ENCODE measurements at regions not wholly inside any gene's neighbourhood (a gene's known extent, or its start where the extent isn't known, plus 50 kb on each side); places are given as distances from the start of the nearest gene placed in this dataset.

DNA sequence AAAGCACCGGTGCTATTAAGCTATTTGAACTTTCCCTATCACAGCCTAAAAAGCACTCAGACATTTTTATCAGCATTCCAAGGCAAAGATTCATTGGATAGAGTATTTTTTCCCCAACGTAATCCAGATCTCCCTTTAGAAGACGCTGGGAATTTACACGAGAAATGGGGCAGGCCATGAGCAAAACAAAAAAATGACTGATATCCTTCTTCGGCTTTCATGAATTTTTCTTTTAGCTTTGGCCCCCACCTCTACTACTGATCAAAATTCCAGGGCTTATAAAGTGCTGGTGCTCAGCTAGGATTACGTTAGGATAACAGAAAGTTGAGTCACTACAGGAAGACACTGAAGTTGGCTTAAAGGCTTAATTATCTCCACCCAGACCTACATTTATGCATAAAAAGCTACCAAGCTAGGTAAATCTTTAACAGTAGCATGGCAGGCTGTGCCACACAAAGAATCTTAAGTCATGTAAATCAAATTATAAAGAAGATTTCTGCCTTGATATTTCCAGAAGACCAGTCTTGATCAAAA is 418.5 kb upstream of the BTBD3 start:
- H3K36me3 Mint-ChIP-seq (ENCODE audit: low read depth) = no peaks in the 10 kb centered on the region

DNA sequence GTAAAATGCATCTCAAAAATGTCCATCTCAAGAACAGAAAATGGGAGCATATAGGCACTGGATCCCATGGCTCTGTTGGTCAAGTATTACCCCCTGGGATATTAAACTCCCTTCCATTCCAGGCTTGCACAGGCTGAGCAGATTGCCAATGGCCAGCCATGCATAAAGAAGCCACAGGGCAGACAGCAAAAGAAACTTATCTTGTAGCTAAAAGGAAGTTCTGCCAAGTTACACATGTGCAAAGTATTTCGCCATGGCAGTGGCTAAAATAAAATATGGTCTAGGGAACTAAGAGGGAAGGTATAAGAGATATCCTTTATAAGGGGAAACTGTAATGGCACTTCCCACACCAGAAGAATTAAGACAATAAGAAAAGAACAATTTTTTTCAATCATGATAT is 415.6 kb upstream of the BTBD3 start:
- Mint-ChIP-seq H3K4me3 (no peak overlapping the region), H3K36me3 (ENCODE audit: low read depth) (no peaks in the 10 kb centered on the region), H3K27ac (no peak overlapping the region), H3K27me3 (no peaks in the 10 kb centered on the region), H3K9me3 (peaks cover 9% of the 10 kb centered on the region), H3K4me1 (ENCODE audit: low read depth) (no peaks in the 10 kb centered on the region)
- TF ChIP-seq, protein P1, sequence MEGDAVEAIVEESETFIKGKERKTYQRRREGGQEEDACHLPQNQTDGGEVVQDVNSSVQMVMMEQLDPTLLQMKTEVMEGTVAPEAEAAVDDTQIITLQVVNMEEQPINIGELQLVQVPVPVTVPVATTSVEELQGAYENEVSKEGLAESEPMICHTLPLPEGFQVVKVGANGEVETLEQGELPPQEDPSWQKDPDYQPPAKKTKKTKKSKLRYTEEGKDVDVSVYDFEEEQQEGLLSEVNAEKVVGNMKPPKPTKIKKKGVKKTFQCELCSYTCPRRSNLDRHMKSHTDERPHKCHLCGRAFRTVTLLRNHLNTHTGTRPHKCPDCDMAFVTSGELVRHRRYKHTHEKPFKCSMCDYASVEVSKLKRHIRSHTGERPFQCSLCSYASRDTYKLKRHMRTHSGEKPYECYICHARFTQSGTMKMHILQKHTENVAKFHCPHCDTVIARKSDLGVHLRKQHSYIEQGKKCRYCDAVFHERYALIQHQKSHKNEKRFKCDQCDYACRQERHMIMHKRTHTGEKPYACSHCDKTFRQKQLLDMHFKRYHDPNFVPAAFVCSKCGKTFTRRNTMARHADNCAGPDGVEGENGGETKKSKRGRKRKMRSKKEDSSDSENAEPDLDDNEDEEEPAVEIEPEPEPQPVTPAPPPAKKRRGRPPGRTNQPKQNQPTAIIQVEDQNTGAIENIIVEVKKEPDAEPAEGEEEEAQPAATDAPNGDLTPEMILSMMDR (IDR thresholded peaks at IDR 0.05) = no peak
- ChIA-PET CTCF (no interaction called here), POLR2A (no interaction called here)
- Histone ChIP-seq H3K27ac (ENCODE audit: low read depth in 1 of 2, low read length in 2 of 2) (no peak overlapping the region), H3K4me3 (ENCODE audit: low read length) (no peak overlapping the region), H3K9me3 (ENCODE audit: control insufficient read depth in 1 of 2, insufficient read depth in 1 of 2, low read length in 2 of 2) (peaks cover 0 to 4% of the 10 kb centered on the region in 2 experiments), H3K36me3 (ENCODE audit: insufficient read depth, low read length) (no peaks in the 10 kb centered on the region), H3K4me1 (ENCODE audit: insufficient read depth, low read length) (no peaks in the 10 kb centered on the region), H3K27me3 (ENCODE audit: control insufficient read depth in 1 of 2, insufficient read depth in 2 of 2, low read length in 2 of 2) (no peaks in the 10 kb centered on the region)
- no peak for ATAC-seq (ENCODE audit: poor library complexity)
- DNase-seq = no peak
- intact Hi-C loops (cut with DNase I, micrococcal nuclease) = no loop called here

More for the DNA sequence above, 418.5 kb upstream of the BTBD3 start:
- H3K4me1 ChIP-seq (ENCODE audit: insufficient read depth, low read length) = no peaks in the 10 kb centered on the region
- POLR2A ChIA-PET = no interaction called here
- no peak overlapping the region for H3K4me3 ChIP-seq (ENCODE audit: low read length)
- H3K36me3 ChIP-seq (ENCODE audit: insufficient read depth, low read length) = no peaks in the 10 kb centered on the region
- Mint-ChIP-seq H3K9me3 (no peaks in the 10 kb centered on the region), H3K27ac (no peak overlapping the region), H3K4me3 (no peak overlapping the region), H3K4me1 (ENCODE audit: low read depth) (no peaks in the 10 kb centered on the region), H3K27me3 (no peaks in the 10 kb centered on the region)
- CTCF ChIA-PET = no interaction called here
- intact Hi-C loops (cut with DNase I, micrococcal nuclease) = no loop called here
- H3K9me3 ChIP-seq (ENCODE audit: control insufficient read depth in 1 of 2, insufficient read depth in 1 of 2, low read length in 2 of 2) = peaks cover 0 to 4% of the 10 kb centered on the region in 2 experiments
- ATAC-seq (ENCODE audit: poor library complexity) (no peak), DNase-seq (no peak)
- H3K27me3 ChIP-seq (ENCODE audit: control insufficient read depth in 1 of 2, insufficient read depth in 2 of 2, low read length in 2 of 2) = no peaks in the 10 kb centered on the region
- H3K27ac ChIP-seq (ENCODE audit: low read depth in 1 of 2, low read length in 2 of 2) = no peak overlapping the region
- TF ChIP-seq, protein P1 (IDR thresholded peaks at IDR 0.05) = no peak

DNA sequence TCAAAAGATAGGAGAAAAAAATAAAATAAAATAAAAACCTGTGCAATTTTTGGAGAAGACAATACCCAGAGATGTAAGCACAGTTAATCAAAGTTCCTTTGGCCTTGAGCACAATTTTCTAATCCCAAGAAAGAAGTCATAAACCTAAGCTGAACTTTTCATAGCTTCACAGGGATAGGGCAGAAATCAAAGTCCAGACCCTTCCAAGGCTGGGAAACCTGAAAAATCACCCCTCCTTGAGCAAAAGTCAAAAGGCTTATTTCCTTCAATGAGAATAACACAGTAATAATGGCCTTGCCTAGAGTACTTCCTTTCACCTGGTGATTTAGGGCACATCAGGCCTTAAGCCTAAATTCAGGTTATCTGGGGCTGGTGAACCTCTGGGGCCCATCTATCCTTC is 415.0 kb upstream of the BTBD3 start:
- ATAC-seq (ENCODE audit: poor library complexity) = no peak

More for the DNA sequence above, 415.0 kb upstream of the BTBD3 start:
- DNase-seq = no peak
- CTCF ChIA-PET = no interaction called here
- H3K4me3 ChIP-seq (ENCODE audit: low read length) = no peak overlapping the region
- intact Hi-C loops (cut with DNase I, micrococcal nuclease) = no loop called here
- TF ChIP-seq, protein P1 (IDR thresholded peaks at IDR 0.05) = no peak
- peaks cover 9% of the 10 kb centered on the region for H3K9me3 Mint-ChIP-seq
- no peak overlapping the region for H3K27ac ChIP-seq (ENCODE audit: low read depth in 1 of 2, low read length in 2 of 2)
- no peaks in the 10 kb centered on the region for H3K4me1 Mint-ChIP-seq (ENCODE audit: low read depth)
- no peak overlapping the region for H3K27ac Mint-ChIP-seq
- no peaks in the 10 kb centered on the region for H3K4me1 ChIP-seq (ENCODE audit: insufficient read depth, low read length)
- POLR2A ChIA-PET = no interaction called here
- peaks cover 0 to 4% of the 10 kb centered on the region in 2 experiments for H3K9me3 ChIP-seq (ENCODE audit: control insufficient read depth in 1 of 2, insufficient read depth in 1 of 2, low read length in 2 of 2)
- H3K27me3 ChIP-seq (ENCODE audit: control insufficient read depth in 1 of 2, insufficient read depth in 2 of 2, low read length in 2 of 2) = no peaks in the 10 kb centered on the region
- H3K4me3 Mint-ChIP-seq = no peak overlapping the region
- no peaks in the 10 kb centered on the region for H3K36me3 Mint-ChIP-seq (ENCODE audit: low read depth)
- no peaks in the 10 kb centered on the region for H3K36me3 ChIP-seq (ENCODE audit: insufficient read depth, low read length)
- H3K27me3 Mint-ChIP-seq = no peaks in the 10 kb centered on the region

Measured in CD4-positive, alpha-beta T cell (primary cell).